ENCODE measurements at regions not wholly inside any gene's neighbourhood (a gene's known extent, or its start where the extent isn't known, plus 50 kb on each side); places are given as distances from the start of the nearest gene placed in this dataset.

DNA sequence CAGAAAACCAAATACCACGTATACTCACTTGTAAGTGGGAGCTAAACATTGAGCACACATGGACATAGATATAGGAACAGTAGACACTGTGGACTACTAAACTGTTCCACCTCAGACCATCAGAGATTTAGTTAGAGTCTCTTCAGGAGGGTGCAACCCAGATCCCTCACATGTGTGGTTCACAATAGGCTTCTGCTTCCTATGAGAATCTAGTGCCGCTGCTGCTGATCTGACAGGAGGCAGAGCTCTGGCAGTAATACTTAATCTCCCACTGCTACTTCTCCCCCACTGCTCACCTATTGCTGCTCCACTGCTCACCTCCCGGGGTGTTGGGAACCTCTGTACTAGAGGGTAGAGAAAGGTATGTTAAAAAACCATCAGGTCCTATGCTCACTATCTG is 533.3 kb downstream of the NSUN3 start:
- no peak overlapping the region for H3K27ac ChIP-seq
- TF ChIP-seq CTCF (conservative IDR thresholded peaks at IDR 0.05) = no peak

DNA sequence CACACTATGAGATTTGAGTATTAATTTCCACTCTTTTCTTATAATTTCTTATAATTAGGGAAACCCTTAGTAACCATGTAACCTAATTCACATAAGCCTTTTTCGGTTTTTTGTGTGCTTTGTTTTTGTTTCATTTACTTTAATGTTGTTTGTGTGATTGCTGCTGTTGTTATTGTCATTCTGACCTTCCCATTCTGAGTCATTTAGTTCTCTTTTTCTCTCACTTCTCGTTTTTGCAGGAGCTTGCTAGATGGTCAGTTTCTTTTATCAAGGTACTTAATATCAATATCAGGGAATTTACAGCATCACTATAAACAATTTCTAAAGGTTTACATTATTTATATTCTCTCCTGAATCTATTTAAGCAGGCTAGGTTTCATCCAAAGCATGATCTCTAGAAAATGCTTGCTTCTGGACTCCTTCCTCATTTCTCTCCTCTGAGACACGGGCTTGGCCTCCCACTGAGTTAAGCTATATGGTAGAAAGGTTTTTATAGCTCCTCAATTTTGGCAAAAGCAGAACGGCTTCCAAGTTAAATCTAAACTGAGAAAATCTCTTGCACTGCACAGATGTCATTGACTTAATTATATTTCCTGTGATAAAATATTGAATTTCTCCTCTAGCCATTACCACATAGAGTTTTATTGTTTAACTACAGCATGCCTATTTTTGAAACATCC is 534.2 kb downstream of the NSUN3 start:
- no peak overlapping the region for H3K27ac ChIP-seq
- TF ChIP-seq CTCF (conservative IDR thresholded peaks at IDR 0.05) = no peak

DNA sequence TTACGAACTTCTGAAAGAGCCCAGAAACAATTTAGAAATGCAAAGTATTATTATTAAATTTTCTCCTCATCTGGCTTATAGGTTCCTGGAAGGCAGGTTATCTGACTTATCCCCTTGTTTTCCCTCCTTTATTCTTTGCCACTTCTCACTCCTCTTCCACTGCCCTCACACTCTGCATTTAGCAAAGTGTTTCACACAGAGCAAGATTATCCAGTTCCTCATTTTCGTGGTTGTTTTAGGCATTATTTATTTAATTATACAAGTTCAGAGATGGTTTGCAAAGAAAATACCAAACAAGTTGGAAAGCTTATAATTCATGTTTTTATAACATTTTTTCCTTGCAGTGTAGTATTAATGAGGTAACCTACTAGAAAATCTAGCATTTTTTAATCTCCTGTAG is 544.9 kb downstream of the NSUN3 start:
- no peak overlapping the region for H3K27ac ChIP-seq
- no peak for TF ChIP-seq CTCF (conservative IDR thresholded peaks at IDR 0.05)

- no peak overlapping the region for H3K27ac ChIP-seq
- TF ChIP-seq CTCF (conservative IDR thresholded peaks at IDR 0.05) = no peak
Observed at GRCh38 chr3:94609908-94610307, 547.0 kb downstream of the NSUN3 start.

DNA sequence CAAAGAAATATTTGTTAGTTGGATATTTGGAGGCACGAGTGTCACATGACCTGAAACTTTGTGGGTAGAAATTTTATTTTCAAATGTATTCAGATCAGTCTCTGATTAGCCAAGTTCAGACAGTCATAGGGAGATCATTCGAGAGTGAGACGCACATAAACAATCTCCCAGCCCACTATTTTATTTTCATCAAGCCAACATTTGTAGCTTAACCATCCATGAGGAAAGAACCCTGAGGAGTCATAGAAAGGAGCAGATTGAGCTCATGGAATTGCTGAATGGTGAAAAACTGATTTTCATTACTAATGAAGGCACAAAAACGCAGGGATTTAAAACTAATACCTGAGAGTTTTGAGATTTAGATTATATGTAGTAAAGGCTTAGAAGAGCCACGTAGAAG is 548.7 kb downstream of the NSUN3 start:
- TF ChIP-seq CTCF (conservative IDR thresholded peaks at IDR 0.05) = no peak

DNA sequence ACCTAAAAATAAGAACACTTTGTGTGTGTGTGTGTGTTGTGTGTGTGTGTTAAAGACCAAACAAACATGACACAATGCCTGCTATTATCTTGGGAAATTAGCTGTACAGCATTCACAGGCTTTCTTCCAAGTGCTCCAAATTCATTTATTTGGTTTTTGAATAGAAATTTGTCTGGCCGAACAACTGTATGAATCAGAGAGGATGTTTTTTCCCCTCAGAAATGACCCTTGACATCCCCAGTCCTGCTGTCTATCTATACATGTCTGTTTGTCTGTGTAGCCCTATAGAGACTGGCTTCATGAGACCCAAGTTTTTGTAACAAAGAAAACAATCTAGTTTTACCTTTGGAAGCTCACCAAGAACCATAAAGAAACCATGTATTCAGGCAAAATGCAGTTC is 549.8 kb downstream of the NSUN3 start:
- no peak overlapping the region for H3K27ac ChIP-seq
- no peak for TF ChIP-seq CTCF (conservative IDR thresholded peaks at IDR 0.05)

More for the DNA sequence above, 548.7 kb downstream of the NSUN3 start:
- no peak overlapping the region for H3K27ac ChIP-seq

GRCh38 chr3:94614192-94614591 is 551.3 kb downstream of the NSUN3 start:
- H3K27ac ChIP-seq = no peak overlapping the region
- TF ChIP-seq CTCF (conservative IDR thresholded peaks at IDR 0.05) = no peak
